Loucy (cell line): ENCODE measurements at regions not wholly inside any gene's neighbourhood (a gene's known extent, or its start where the extent isn't known, plus 50 kb on each side); places are given as distances from the start of the nearest gene placed in this dataset.

ENCODE experiments used
- EZH2phosphoT487 ChIP-seq: fragments of 200-600 bp; IDR thresholded peaks from 2 replicates; pipeline ENCODE4 v1.6.1; 2018; ENCODE audit warnings: antibody characterized with exemption, mild to moderate bottlenecking, moderate library complexity, borderline replicate concordance
- TF ChIP-seq, protein P1 (sequence below): fragments of 200-600 bp; sonication (generic); conservative IDR thresholded peaks from 2 replicates; pipeline ENCODE4 v1.5.1; 2014; ENCODE audit warnings: mild to moderate bottlenecking, antibody characterized with exemption, low read length

DNA sequence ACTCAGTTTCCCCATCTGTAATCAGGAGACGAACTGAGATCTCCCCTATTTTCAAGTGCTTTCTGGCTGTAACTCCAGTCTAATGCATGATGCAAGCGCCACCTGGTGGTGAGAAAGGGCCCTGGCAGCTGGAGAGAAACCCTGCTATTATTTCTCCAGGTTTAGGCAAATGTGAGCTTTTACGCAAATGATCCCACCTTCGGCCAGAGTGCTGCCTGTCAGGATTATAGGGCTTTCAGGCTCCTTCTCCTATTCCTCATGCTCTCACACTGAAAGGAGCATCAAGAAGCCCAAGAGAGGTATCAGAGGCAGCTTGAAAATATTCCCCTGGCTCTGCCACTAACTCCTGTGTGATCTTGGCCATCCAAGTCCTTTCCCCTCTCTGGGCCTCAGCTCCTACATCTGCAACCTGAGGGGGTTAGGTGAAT is 93.9 kb upstream of the RASGRF1 start:
- TF ChIP-seq, protein P1, sequence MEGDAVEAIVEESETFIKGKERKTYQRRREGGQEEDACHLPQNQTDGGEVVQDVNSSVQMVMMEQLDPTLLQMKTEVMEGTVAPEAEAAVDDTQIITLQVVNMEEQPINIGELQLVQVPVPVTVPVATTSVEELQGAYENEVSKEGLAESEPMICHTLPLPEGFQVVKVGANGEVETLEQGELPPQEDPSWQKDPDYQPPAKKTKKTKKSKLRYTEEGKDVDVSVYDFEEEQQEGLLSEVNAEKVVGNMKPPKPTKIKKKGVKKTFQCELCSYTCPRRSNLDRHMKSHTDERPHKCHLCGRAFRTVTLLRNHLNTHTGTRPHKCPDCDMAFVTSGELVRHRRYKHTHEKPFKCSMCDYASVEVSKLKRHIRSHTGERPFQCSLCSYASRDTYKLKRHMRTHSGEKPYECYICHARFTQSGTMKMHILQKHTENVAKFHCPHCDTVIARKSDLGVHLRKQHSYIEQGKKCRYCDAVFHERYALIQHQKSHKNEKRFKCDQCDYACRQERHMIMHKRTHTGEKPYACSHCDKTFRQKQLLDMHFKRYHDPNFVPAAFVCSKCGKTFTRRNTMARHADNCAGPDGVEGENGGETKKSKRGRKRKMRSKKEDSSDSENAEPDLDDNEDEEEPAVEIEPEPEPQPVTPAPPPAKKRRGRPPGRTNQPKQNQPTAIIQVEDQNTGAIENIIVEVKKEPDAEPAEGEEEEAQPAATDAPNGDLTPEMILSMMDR: peak; percentile 99
- TF ChIP-seq EZH2phosphoT487: no peak
